Endodermal cell (in vitro differentiated cells): ENCODE measurements at regions not wholly inside any gene's neighbourhood (a gene's known extent, or its start where the extent isn't known, plus 50 kb on each side); places are given as distances from the start of the nearest gene placed in this dataset.

Experiments
- DNase-seq: peaks from one replicate; pipeline ENCODE4 v3.0.0-alpha.2; 2017
- H3K27ac ChIP-seq: 2 replicates; pipeline ENCODE4 v1.5.1; 2013; ENCODE audit warnings: mild to moderate bottlenecking, low read depth, low read length, moderate library complexity
- H3K27me3 ChIP-seq: 2 replicates; pipeline ENCODE4 v1.6.1; 2013; ENCODE audit warnings: mild to moderate bottlenecking, low read length, moderate library complexity; ENCODE audit not compliant: insufficient read depth, control insufficient read depth, poor library complexity, severe bottlenecking
- H3K36me3 ChIP-seq: 2 replicates; pipeline ENCODE4 v1.7.0; 2013; ENCODE audit warnings: mild to moderate bottlenecking, low read length, moderate library complexity; ENCODE audit not compliant: control insufficient read depth, insufficient read depth
- H3K4me1 ChIP-seq: one replicate; pipeline ENCODE4 v1.7.0; 2013; ENCODE audit warnings: low read length; ENCODE audit not compliant: control insufficient read depth, insufficient read depth
- H3K4me3 ChIP-seq: 2 replicates; pipeline ENCODE4 v1.5.1; 2013; ENCODE audit warnings: mild to moderate bottlenecking, low read length, moderate library complexity
- H3K9ac ChIP-seq: 2 replicates; pipeline ENCODE4 v1.6.1; 2013; ENCODE audit warnings: mild to moderate bottlenecking, low read length, moderate library complexity; ENCODE audit not compliant: poor library complexity, severe bottlenecking; ENCODE audit errors: extremely low read depth
- H3K9me3 ChIP-seq: 2 replicates; pipeline ENCODE4 v1.6.1; 2013; ENCODE audit warnings: mild to moderate bottlenecking, low read length, moderate library complexity; ENCODE audit not compliant: control insufficient read depth
- H3K27ac Mint-ChIP-seq: 2 replicates; pipeline ENCODE4 v1.8.0; 2020; ENCODE audit warnings: mixed read lengths
- H3K27me3 Mint-ChIP-seq: 2 replicates; pipeline ENCODE4 v1.8.0; 2021; ENCODE audit warnings: mild to moderate bottlenecking, mixed read lengths; ENCODE audit not compliant: insufficient read depth
- H3K36me3 Mint-ChIP-seq: 2 replicates; pipeline ENCODE4 v1.8.0; 2020; ENCODE audit warnings: low read depth, mixed read lengths
- H3K4me1 Mint-ChIP-seq: 2 replicates; pipeline ENCODE4 v1.8.0; 2020; ENCODE audit warnings: mixed read lengths
- H3K4me3 Mint-ChIP-seq: 2 replicates; pipeline ENCODE4 v1.8.0; 2020; ENCODE audit warnings: mild to moderate bottlenecking, moderate library complexity, mixed read lengths
- H3K9me3 Mint-ChIP-seq: 2 replicates; pipeline ENCODE4 v1.8.0; 2020; ENCODE audit warnings: mild to moderate bottlenecking, mixed read lengths
- CTCF ChIP-seq: fragments of 200-600 bp; sonication (generic); conservative IDR thresholded peaks from 2 replicates; pipeline ENCODE4 v1.5.0; 2021; ENCODE audit warnings: antibody characterized with exemption, mild to moderate bottlenecking
- WGBS, 2 experiments: methylation state at CpG; one replicate each; pipeline versions ENCODE4 v1.1.5 to v1.1.7; 2013; ENCODE audit warnings: missing lambda C conversion rate in 2 of 2, mixed read lengths in 1 of 2; ENCODE audit not compliant: insufficient coverage in 1 of 2, insufficient read length in 1 of 2; 5-methylcytosine and 5-hydroxymethylcytosine counted together

- H3K9ac ChIP-seq = no peak overlapping the region
- H3K27ac Mint-ChIP-seq = no peak overlapping the region
- H3K36me3 ChIP-seq = no peaks in the 10 kb centered on the region
- no peaks in the 10 kb centered on the region for H3K4me1 ChIP-seq
- H3K4me3 Mint-ChIP-seq = no peak overlapping the region
- no peaks in the 10 kb centered on the region for H3K36me3 Mint-ChIP-seq
- H3K4me1 Mint-ChIP-seq = no peaks in the 10 kb centered on the region
- H3K9me3 ChIP-seq = peaks cover 8% of the 10 kb centered on the region
- H3K4me3 ChIP-seq = no peak overlapping the region
- H3K27me3 Mint-ChIP-seq = no peaks in the 10 kb centered on the region
- DNase-seq = no peak
- H3K9me3 Mint-ChIP-seq = peaks cover 15% of the 10 kb centered on the region
- no peaks in the 10 kb centered on the region for H3K27me3 ChIP-seq
- WGBS, 2 experiments = 92 to 95% methylated on average over 2 to 3 of the region's 3 CpGs
- TF ChIP-seq CTCF = no peak
- no peak overlapping the region for H3K27ac ChIP-seq
Observed at GRCh38 chr2:4618141-4618540, 914.8 kb downstream of the DCDC2C start.

- Mint-ChIP-seq H3K4me3 (no peak overlapping the region), H3K4me1 (no peaks in the 10 kb centered on the region), H3K36me3 (no peaks in the 10 kb centered on the region), H3K27me3 (no peaks in the 10 kb centered on the region), H3K27ac (peak overlapping the region; percentile 25), H3K9me3 (peaks cover 16% of the 10 kb centered on the region)
- no peak for DNase-seq
- 95 to 98% methylated on average over 6 to 12 of the region's 12 CpGs for WGBS, 2 experiments
- no peaks in the 10 kb centered on the region for H3K27me3 ChIP-seq
- H3K4me1 ChIP-seq = no peaks in the 10 kb centered on the region
- H3K27ac ChIP-seq = no peak overlapping the region
- TF ChIP-seq CTCF = no peak
- H3K4me3 ChIP-seq = no peak overlapping the region
- no peak overlapping the region for H3K9ac ChIP-seq
- H3K36me3 ChIP-seq = no peaks in the 10 kb centered on the region
- peaks cover 8% of the 10 kb centered on the region for H3K9me3 ChIP-seq
Observed at GRCh38 chr2:4618630-4619228, 915.4 kb downstream of the DCDC2C start.

GRCh38 chr2:4628998-4629501, 925.7 kb downstream of the DCDC2C start:
- peak; percentile 54 for DNase-seq
- no peak for TF ChIP-seq CTCF
- H3K4me3 ChIP-seq = no peak overlapping the region
- Mint-ChIP-seq H3K9me3 (no peaks in the 10 kb centered on the region), H3K4me3 (no peak overlapping the region), H3K27me3 (no peaks in the 10 kb centered on the region), H3K4me1 (peaks cover 9% of the 10 kb centered on the region), H3K27ac (no peak overlapping the region), H3K36me3 (no peaks in the 10 kb centered on the region)
- no peaks in the 10 kb centered on the region for H3K27me3 ChIP-seq
- H3K36me3 ChIP-seq = no peaks in the 10 kb centered on the region
- no peaks in the 10 kb centered on the region for H3K4me1 ChIP-seq
- H3K9me3 ChIP-seq = no peaks in the 10 kb centered on the region
- 87 to 88% methylated on average over 5 to 6 of the region's 6 CpGs for WGBS, 2 experiments
- no peak overlapping the region for H3K9ac ChIP-seq
- H3K27ac ChIP-seq = no peak overlapping the region
